Fibroblast of the aortic adventitia (primary cell): ENCODE measurements at regions not wholly inside any gene's neighbourhood (a gene's known extent, or its start where the extent isn't known, plus 50 kb on each side); places are given as distances from the start of the nearest gene placed in this dataset.

Experiments
- DNase-seq: peaks from one replicate; pipeline ENCODE4 v3.0.0-alpha.2; 2010; ENCODE audit warnings: low read depth
- H3K4me3 ChIP-seq: 2 replicates; pipeline ENCODE4 v1.5.1; 2011; ENCODE audit warnings: low read depth, mild to moderate bottlenecking, control low read depth, low read length, moderate library complexity
- TF ChIP-seq, protein P1 (sequence below): IDR thresholded peaks from 2 replicates; pipeline ENCODE4 v1.5.1; 2011; ENCODE audit warnings: mild to moderate bottlenecking, low read length, control low read depth, inconsistent platforms; ENCODE audit not compliant: insufficient read depth

DNA sequence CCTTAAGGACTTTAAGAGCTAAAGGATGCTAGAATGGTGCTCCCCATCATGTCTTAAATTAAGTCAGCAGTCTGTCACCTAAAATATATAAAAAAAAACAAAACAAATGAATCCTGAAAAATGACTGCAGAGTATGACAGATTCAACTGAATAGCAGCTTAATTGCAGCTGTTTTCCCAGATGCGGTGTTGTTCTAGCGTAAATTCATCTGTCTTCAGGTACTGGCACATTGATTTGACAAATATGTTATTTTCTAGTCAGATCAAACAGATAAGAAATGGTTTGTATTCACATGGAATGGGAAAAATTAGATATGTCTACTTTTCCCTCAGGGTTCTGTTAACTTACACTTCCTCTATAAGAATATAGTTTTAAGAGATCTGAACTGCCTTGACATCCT is 211.7 kb downstream of the NAF1 start:
- TF ChIP-seq, protein P1, sequence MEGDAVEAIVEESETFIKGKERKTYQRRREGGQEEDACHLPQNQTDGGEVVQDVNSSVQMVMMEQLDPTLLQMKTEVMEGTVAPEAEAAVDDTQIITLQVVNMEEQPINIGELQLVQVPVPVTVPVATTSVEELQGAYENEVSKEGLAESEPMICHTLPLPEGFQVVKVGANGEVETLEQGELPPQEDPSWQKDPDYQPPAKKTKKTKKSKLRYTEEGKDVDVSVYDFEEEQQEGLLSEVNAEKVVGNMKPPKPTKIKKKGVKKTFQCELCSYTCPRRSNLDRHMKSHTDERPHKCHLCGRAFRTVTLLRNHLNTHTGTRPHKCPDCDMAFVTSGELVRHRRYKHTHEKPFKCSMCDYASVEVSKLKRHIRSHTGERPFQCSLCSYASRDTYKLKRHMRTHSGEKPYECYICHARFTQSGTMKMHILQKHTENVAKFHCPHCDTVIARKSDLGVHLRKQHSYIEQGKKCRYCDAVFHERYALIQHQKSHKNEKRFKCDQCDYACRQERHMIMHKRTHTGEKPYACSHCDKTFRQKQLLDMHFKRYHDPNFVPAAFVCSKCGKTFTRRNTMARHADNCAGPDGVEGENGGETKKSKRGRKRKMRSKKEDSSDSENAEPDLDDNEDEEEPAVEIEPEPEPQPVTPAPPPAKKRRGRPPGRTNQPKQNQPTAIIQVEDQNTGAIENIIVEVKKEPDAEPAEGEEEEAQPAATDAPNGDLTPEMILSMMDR = no peak
- DNase-seq = no peak

DNA sequence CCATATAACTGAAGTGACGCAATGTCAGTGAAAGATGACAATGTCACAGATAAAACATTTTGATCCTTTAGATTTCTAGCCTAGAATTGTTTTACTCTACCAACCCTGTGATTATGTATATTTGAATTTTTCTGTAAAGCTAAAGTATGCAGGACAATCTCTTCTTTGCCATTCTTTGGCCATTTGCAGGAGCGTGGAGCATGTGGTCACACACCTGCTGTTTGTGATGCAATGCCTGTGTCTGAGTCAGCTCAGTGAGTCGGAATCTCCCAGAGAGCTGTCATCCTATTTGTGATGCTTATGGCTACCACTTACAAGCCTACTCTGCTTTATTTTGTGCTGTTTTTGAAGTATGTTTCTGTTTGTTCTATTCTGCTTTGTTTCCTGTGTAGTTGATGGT is 214.5 kb downstream of the NAF1 start:
- no peak overlapping the region for H3K4me3 ChIP-seq
- DNase-seq = no peak
- TF ChIP-seq, protein P1 = no peak

More for the DNA sequence above, 211.7 kb downstream of the NAF1 start:
- no peak overlapping the region for H3K4me3 ChIP-seq

DNA sequence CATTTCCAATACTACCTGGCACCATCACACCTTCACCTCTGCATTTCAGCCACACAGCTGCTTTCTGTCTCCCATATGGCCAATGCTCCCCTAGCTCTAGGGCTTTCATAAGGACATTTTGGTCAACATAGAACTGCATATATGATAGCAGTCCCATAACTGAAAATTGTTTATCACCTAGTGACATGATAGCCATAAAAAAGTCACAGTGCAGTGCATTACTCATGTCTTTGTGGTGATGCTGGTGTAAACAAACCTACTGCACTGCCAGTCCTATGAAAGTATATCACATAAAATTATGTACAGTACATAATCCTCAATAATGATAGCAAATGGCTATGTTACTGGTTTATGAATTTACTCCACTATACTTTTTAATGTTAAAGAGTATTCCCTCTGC is 221.0 kb downstream of the NAF1 start:
- no peak for DNase-seq
- TF ChIP-seq, protein P1 = no peak
- no peak overlapping the region for H3K4me3 ChIP-seq

DNA sequence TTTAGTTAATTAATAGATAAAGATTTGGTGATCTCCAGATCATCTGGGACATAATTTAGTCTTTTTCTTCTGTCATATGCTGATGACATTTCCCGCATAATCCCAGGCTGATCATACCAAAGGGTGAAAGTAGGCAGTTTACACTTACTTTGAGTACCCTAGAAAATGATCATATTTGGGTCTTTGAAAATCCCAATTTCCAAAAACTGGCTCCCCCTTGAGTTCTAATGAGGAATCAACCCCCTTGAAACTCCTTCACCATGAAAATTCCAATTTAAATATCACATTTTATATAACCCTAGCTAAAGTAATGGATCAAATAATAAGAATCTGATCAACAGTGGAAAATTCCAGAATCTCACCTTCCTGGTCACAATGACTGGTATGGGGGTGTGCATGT is 223.4 kb downstream of the NAF1 start:
- TF ChIP-seq, protein P1 = no peak
- no peak overlapping the region for H3K4me3 ChIP-seq
- DNase-seq = no peak

DNA sequence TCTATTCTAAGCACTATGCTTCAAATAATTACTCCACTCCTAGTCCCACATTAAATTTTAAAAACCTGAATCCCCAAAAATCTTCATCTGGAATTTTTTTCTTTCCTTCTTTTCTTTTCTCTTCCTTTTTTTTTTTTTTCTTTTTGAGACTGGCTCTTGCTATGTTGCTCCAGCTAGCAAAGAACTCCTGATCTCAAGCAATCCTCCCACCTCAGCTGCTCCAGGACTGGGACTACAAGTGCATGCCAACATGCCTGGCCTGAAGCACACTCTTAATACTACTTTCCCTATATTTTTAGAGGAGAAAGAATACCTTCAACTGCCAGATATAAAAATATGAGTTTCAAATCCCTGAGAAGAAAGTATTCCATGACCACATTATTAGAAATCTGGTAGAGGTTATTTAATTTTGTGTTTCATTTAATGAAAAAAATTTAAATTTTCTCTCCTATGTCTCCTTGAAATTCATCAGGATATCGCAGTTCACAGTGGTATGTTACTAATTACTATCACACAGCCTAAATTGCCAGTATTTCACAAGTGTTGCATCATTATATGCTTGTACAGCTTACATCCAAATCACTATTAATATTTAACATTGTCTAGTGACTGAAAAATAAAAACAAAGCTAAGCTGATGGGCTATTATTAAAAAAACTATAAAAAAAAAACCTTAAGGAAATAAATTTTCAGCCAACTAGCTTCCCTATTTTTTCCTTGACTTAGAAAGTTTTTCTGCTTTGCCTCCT is 227.8 kb downstream of the NAF1 start:
- no peak for DNase-seq
- TF ChIP-seq, protein P1 = no peak
- no peak overlapping the region for H3K4me3 ChIP-seq

DNA sequence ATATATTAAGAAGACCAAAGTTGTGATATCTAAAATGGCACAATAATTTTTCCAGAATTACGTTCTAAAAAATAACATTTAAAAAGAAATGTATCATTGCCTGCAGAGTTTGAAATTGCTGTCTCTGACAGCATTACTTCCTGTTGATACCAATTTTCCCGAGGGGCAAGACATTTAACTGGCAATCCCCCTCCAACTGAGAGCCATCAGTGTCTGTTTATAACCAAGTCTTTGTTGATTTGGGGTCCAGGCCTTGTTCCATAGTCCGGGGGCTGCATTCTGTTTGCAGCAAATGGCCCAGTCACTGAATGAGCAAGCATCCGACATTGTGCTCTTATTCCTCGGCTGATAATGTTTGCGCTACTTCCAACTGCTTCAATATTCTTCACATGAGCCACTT is 231.5 kb downstream of the NAF1 start:
- DNase-seq = no peak
- TF ChIP-seq, protein P1 = no peak
- no peak overlapping the region for H3K4me3 ChIP-seq

DNA sequence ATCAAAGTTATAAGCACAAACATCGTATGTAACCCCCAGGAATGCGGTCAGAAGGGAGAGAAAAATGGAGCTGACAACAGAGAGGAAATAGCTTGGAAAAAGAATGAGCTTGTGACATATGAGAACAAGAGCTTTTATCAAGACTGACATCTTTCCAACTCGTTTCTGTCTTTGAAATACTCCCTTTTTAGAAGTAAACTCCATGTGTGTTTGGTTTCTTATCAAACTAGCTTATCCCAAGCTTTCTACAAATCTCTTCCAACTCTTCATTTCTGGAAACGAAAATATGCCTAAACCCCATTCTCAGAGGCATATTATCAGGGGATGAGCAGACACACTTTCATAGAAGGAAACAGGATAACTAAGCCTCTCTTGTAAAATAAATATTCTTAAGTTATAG is 235.4 kb downstream of the NAF1 start:
- H3K4me3 ChIP-seq = no peak overlapping the region
- DNase-seq = no peak
- TF ChIP-seq, protein P1 = no peak
